ENCODE measurements at regions not wholly inside any gene's neighbourhood (a gene's known extent, or its start where the extent isn't known, plus 50 kb on each side); places are given as distances from the start of the nearest gene placed in this dataset.
A peak's percentile ranks its signal among the peaks of the same experiment; 100 is the strongest.

- DNase-seq (ENCODE audit: extremely low spot score in 2 of 2) = peak; percentile 32 to 58
- Histone ChIP-seq H3K9me3 (no peaks in the 10 kb centered on the region), H3K36me3 (no peaks in the 10 kb centered on the region), H3K27ac (no peak overlapping the region), H3K4me3 (no peak overlapping the region), H3K4me1 (no peaks in the 10 kb centered on the region), H3K27me3 (no peaks in the 10 kb centered on the region)
- intact Hi-C loops (cut with DNase I) = no loop called here
- TF ChIP-seq, protein P1, sequence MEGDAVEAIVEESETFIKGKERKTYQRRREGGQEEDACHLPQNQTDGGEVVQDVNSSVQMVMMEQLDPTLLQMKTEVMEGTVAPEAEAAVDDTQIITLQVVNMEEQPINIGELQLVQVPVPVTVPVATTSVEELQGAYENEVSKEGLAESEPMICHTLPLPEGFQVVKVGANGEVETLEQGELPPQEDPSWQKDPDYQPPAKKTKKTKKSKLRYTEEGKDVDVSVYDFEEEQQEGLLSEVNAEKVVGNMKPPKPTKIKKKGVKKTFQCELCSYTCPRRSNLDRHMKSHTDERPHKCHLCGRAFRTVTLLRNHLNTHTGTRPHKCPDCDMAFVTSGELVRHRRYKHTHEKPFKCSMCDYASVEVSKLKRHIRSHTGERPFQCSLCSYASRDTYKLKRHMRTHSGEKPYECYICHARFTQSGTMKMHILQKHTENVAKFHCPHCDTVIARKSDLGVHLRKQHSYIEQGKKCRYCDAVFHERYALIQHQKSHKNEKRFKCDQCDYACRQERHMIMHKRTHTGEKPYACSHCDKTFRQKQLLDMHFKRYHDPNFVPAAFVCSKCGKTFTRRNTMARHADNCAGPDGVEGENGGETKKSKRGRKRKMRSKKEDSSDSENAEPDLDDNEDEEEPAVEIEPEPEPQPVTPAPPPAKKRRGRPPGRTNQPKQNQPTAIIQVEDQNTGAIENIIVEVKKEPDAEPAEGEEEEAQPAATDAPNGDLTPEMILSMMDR (IDR thresholded peaks at IDR 0.05) = no peak
- no peak for TF ChIP-seq POLR2AphosphoS5 (IDR thresholded peaks at IDR 0.05; ENCODE audit: insufficient read depth in 1 of 2, low read depth in 1 of 2)
- TF ChIP-seq POLR2A (IDR thresholded peaks at IDR 0.05) = no peak
Measured at GRCh38 chr14:101215266-101215665, 311.7 kb upstream of the RTL1 start.

DNA sequence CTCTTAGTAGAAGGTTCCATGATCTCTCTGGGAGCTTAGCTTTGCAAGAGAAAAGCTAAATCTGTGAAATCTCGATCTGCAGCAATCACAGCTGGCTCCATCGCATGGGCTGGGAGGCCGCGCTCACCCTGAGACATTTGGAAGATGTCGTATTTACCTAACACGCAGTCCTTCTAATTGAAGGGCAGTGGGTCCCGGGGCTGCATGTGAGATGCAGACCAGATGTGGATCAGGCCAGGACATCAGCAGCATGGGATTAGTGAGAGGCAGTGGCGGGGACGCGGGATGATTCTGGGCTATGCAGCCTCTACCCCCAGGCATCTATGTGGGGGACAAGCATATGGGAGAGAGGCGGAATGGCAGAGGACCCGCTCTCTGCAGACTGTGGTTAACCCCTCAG, 312.4 kb upstream of the RTL1 start:
- TF ChIP-seq, protein P1 (IDR thresholded peaks at IDR 0.05) = no peak
- no peak for TF ChIP-seq POLR2A (IDR thresholded peaks at IDR 0.05)
- TF ChIP-seq POLR2AphosphoS5 (IDR thresholded peaks at IDR 0.05; ENCODE audit: insufficient read depth in 1 of 2, low read depth in 1 of 2) = no peak
- Histone ChIP-seq H3K27ac (no peak overlapping the region), H3K27me3 (no peaks in the 10 kb centered on the region), H3K4me3 (no peak overlapping the region), H3K4me1 (no peaks in the 10 kb centered on the region), H3K36me3 (no peaks in the 10 kb centered on the region), H3K9me3 (no peaks in the 10 kb centered on the region)
- peak in 1 of 2 donors; percentile 81 for DNase-seq (ENCODE audit: extremely low spot score in 2 of 2)
- intact Hi-C loops (cut with DNase I) = no loop called here

- H3K4me1 ChIP-seq = no peaks in the 10 kb centered on the region
- peak; percentile 31 to 69 for DNase-seq (ENCODE audit: extremely low spot score in 2 of 2)
- H3K9me3 ChIP-seq = no peaks in the 10 kb centered on the region
- intact Hi-C loops (cut with DNase I) = no loop called here
- H3K36me3 ChIP-seq = no peaks in the 10 kb centered on the region
- no peaks in the 10 kb centered on the region for H3K27me3 ChIP-seq
- TF ChIP-seq POLR2A (IDR thresholded peaks at IDR 0.05) = no peak
- TF ChIP-seq, protein P1 (IDR thresholded peaks at IDR 0.05) = no peak
- no peak for TF ChIP-seq POLR2AphosphoS5 (IDR thresholded peaks at IDR 0.05; ENCODE audit: insufficient read depth in 1 of 2, low read depth in 1 of 2)
- H3K27ac ChIP-seq = no peak overlapping the region
- no peak overlapping the region for H3K4me3 ChIP-seq
Measured at GRCh38 chr14:101216366-101217079, 313.0 kb upstream of the RTL1 start.

GRCh38 chr14:101217080-101217463, 313.6 kb upstream of the RTL1 start:
- no peak overlapping the region for H3K27ac ChIP-seq
- no peaks in the 10 kb centered on the region for H3K27me3 ChIP-seq
- H3K9me3 ChIP-seq = no peaks in the 10 kb centered on the region
- intact Hi-C loops (cut with DNase I) = no loop called here
- no peak overlapping the region for H3K4me3 ChIP-seq
- peak; percentile 31 to 64 for DNase-seq (ENCODE audit: extremely low spot score in 2 of 2)
- TF ChIP-seq POLR2AphosphoS5 (IDR thresholded peaks at IDR 0.05; ENCODE audit: insufficient read depth in 1 of 2, low read depth in 1 of 2) (no peak), POLR2A (IDR thresholded peaks at IDR 0.05) (no peak)
- TF ChIP-seq, protein P1 (IDR thresholded peaks at IDR 0.05) = no peak
- H3K36me3 ChIP-seq = no peaks in the 10 kb centered on the region
- H3K4me1 ChIP-seq = no peaks in the 10 kb centered on the region

DNA sequence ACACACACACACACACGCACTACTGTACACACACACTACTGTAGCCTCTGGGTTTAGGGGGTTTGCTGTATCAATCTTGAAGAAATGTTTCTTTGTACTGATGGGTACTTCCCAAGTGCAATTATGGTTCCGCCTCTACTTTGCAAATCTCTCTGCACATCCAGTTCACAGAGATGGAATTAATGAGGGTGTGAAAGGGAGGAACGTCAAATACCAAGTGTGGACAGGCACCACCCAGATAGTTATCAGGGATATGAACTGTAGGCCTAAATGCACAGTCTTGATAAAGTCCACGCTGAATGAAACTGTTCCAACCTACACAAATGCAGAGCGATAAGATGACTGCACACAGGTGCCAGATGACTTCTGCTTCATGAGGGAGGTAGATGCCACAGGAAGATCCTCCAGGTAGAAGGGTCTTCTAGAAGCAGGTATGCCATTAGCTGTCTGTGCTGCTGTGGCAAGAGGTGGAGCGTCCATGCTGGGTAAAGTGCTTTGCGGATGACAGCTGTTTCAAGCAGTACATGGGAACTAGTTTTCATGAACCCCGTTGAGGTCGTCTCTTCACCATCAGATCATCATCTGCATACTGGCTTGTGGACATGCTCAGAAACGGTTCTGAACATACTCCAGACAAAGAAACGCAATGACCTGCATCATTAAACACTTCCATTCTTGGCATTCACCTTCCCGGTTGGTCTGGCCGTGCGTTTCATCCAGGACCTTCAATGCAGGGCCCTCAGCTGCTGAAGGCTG, 314.3 kb upstream of the RTL1 start:
- Histone ChIP-seq H3K9me3 (no peaks in the 10 kb centered on the region), H3K4me3 (no peak overlapping the region), H3K27me3 (no peaks in the 10 kb centered on the region), H3K27ac (no peak overlapping the region), H3K36me3 (no peaks in the 10 kb centered on the region), H3K4me1 (no peaks in the 10 kb centered on the region)
- DNase-seq (ENCODE audit: extremely low spot score in 2 of 2) = peak; percentile 28 to 52
- intact Hi-C loops (cut with DNase I) = no loop called here
- TF ChIP-seq, protein P1 (IDR thresholded peaks at IDR 0.05) = no peak
- no peak for TF ChIP-seq POLR2AphosphoS5 (IDR thresholded peaks at IDR 0.05; ENCODE audit: insufficient read depth in 1 of 2, low read depth in 1 of 2)
- TF ChIP-seq POLR2A (IDR thresholded peaks at IDR 0.05) = no peak

Measured in vagina (tissue), 2 donors.